C4-2B (cell line): ENCODE measurements at regions not wholly inside any gene's neighbourhood (a gene's known extent, or its start where the extent isn't known, plus 50 kb on each side); places are given as distances from the start of the nearest gene placed in this dataset.

Experiments
- ZFX ChIP-seq: fragments of 450-650 bp; IDR thresholded peaks from 2 replicates; pipeline ENCODE4 v1.6.1; 2017
- TF ChIP-seq, protein P1 (sequence below): fragments of 450-650 bp; conservative IDR thresholded peaks from 2 replicates; pipeline ENCODE4 v1.5.1; 2017; ENCODE audit warnings: mild to moderate bottlenecking

DNA sequence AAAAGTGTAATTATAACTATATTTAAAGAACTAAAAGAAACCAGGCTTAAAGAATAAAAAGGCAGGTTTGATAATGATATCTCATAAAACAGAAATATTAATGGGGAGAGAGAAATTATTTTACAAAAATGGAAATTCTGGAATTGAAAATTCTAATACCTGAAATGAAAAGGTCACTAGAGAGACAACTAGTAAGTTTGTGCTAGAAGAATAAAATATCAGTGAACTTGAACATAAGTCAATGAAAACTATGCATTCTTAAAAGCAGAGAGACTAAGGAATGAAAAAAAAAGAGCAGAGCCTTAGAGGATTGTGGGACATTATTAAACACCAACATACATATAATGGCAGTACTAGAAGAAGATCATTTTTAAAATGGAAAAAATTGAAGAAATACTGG is 1475.0 kb upstream of the ZEB2 start:
- TF ChIP-seq, protein P1, sequence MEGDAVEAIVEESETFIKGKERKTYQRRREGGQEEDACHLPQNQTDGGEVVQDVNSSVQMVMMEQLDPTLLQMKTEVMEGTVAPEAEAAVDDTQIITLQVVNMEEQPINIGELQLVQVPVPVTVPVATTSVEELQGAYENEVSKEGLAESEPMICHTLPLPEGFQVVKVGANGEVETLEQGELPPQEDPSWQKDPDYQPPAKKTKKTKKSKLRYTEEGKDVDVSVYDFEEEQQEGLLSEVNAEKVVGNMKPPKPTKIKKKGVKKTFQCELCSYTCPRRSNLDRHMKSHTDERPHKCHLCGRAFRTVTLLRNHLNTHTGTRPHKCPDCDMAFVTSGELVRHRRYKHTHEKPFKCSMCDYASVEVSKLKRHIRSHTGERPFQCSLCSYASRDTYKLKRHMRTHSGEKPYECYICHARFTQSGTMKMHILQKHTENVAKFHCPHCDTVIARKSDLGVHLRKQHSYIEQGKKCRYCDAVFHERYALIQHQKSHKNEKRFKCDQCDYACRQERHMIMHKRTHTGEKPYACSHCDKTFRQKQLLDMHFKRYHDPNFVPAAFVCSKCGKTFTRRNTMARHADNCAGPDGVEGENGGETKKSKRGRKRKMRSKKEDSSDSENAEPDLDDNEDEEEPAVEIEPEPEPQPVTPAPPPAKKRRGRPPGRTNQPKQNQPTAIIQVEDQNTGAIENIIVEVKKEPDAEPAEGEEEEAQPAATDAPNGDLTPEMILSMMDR = no peak
- TF ChIP-seq ZFX = no peak
